ENCODE measurements at regions not wholly inside any gene's neighbourhood (a gene's known extent, or its start where the extent isn't known, plus 50 kb on each side); places are given as distances from the start of the nearest gene placed in this dataset.

DNA sequence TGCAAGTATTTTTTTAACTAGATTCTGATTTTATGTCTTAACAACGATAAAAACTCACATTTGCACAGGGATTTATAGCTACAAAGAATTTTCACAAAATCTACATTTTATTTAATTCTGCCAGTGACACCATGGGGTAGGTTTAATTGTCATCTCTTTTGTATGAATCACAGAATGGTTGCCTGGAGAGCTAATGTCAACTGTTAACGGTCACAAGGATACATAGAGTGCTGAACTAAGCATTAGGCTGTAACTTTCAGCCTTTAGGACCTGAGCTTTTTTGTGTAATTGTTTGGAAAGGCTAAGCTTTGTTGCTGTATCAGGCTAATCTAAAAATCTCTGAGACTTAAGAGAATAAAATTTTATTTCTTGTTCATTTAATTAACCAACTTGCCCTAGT, 465.3 kb upstream of the TBX3 start:
- TF ChIP-seq, protein P1, sequence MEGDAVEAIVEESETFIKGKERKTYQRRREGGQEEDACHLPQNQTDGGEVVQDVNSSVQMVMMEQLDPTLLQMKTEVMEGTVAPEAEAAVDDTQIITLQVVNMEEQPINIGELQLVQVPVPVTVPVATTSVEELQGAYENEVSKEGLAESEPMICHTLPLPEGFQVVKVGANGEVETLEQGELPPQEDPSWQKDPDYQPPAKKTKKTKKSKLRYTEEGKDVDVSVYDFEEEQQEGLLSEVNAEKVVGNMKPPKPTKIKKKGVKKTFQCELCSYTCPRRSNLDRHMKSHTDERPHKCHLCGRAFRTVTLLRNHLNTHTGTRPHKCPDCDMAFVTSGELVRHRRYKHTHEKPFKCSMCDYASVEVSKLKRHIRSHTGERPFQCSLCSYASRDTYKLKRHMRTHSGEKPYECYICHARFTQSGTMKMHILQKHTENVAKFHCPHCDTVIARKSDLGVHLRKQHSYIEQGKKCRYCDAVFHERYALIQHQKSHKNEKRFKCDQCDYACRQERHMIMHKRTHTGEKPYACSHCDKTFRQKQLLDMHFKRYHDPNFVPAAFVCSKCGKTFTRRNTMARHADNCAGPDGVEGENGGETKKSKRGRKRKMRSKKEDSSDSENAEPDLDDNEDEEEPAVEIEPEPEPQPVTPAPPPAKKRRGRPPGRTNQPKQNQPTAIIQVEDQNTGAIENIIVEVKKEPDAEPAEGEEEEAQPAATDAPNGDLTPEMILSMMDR (IDR thresholded peaks at IDR 0.05): no peak
- TF ChIP-seq POLR2A (IDR thresholded peaks at IDR 0.05): no peak

Data from thyroid gland (tissue), 4 donors.